AG09319 (cell line): ENCODE measurements at regions not wholly inside any gene's neighbourhood (a gene's known extent, or its start where the extent isn't known, plus 50 kb on each side); places are given as distances from the start of the nearest gene placed in this dataset.
"Not testable (repeated sequence)": the region's sequence is repeated elsewhere in the genome, so short reads cannot be mapped to it uniquely, and the experiment has no call there.

Source experiments
- DNase-seq: peaks from one replicate; pipeline ENCODE4 v3.0.0-alpha.2; 2010; ENCODE audit warnings: low read depth; ENCODE audit errors: extremely low read depth
- CTCF ChIP-seq: IDR thresholded peaks from 2 replicates; pipeline ENCODE4 v1.5.1; 2011; ENCODE audit warnings: low read depth, mild to moderate bottlenecking, inconsistent platforms, low read length, moderate library complexity

GRCh38 chr7:1301882-1302251, 69.2 kb downstream of the UNCX start:
- no peak for DNase-seq
- TF ChIP-seq CTCF, result no peak

GRCh38 chr7:1302936-1303335, 70.3 kb downstream of the UNCX start:
- no peak for DNase-seq
- no peak for TF ChIP-seq CTCF

- DNase-seq, result not testable (repeated sequence)
Observed at GRCh38 chr7:1304011-1304410, 71.3 kb downstream of the UNCX start.

- TF ChIP-seq CTCF, result no peak
Observed at GRCh38 chr7:1305873-1306272, 73.2 kb downstream of the UNCX start.

GRCh38 chr7:1307828-1308227, 75.2 kb downstream of the UNCX start:
- no peak for DNase-seq
- TF ChIP-seq CTCF, result no peak

More at GRCh38 chr7:1305873-1306272, 73.2 kb downstream of the UNCX start:
- DNase-seq, result no peak

GRCh38 chr7:1309290-1309689, 76.6 kb downstream of the UNCX start:
- DNase-seq, result no peak
- TF ChIP-seq CTCF, result no peak

- TF ChIP-seq CTCF, result no peak
- DNase-seq, result no peak
Observed at GRCh38 chr7:1309996-1310395, 77.3 kb downstream of the UNCX start.

GRCh38 chr7:1310936-1311335, 78.3 kb downstream of the UNCX start:
- DNase-seq, result no peak
- no peak for TF ChIP-seq CTCF
